Hepatocyte (in vitro differentiated cells): ENCODE measurements at regions not wholly inside any gene's neighbourhood (a gene's known extent, or its start where the extent isn't known, plus 50 kb on each side); places are given as distances from the start of the nearest gene placed in this dataset.

Experiments used
- CTCF ChIP-seq: fragments of 200-600 bp; sonication (generic); IDR thresholded peaks from 2 replicates; pipeline ENCODE4 v1.5.1; 2016; ENCODE audit warnings: antibody characterized with exemption, mild to moderate bottlenecking; ENCODE audit not compliant: poor library complexity
- EZH2 ChIP-seq: fragments of 200-600 bp; sonication (generic); IDR thresholded peaks from 2 replicates; pipeline ENCODE4 v1.6.1; 2016; ENCODE audit warnings: antibody characterized with exemption, mild to moderate bottlenecking, borderline replicate concordance

- TF ChIP-seq CTCF (no peak), EZH2 (no peak)
Measured at GRCh38 chr3:76938962-76939361, 100.9 kb upstream of the ROBO2 start.
